ENCODE measurements at regions not wholly inside any gene's neighbourhood (a gene's known extent, or its start where the extent isn't known, plus 50 kb on each side); places are given as distances from the start of the nearest gene placed in this dataset.

GRCh38 chr18:7366597-7366996 is 135.7 kb downstream of the LRRC30 start:
- TF ChIP-seq CBX1 (IDR thresholded peaks at IDR 0.05; ENCODE audit: low read depth) (no peak), REXO4 (CRISPR knock-in tag; IDR thresholded peaks at IDR 0.05; ENCODE audit: borderline replicate concordance) (no peak), EP300 (IDR thresholded peaks at IDR 0.05; ENCODE audit: low read depth in 2 of 2, low read length in 2 of 2) (no peak), EP300 (CRISPR knock-in tag; IDR thresholded peaks at IDR 0.05; ENCODE audit: borderline replicate concordance) (no peak), PRDM4 (CRISPR knock-in tag; IDR thresholded peaks at IDR 0.05; ENCODE audit: borderline replicate concordance) (no peak), JUND (CRISPR knock-in tag; IDR thresholded peaks at IDR 0.05) (no peak), CSRNP2 (CRISPR knock-in tag; conservative IDR thresholded peaks at IDR 0.05; ENCODE audit: low read depth) (no peak), BCL3 (CRISPR knock-in tag; IDR thresholded peaks at IDR 0.05) (no peak), PHF21A (CRISPR knock-in tag; IDR thresholded peaks at IDR 0.05) (no peak), HNRNPLL (IDR thresholded peaks at IDR 0.05; ENCODE audit: low read depth, low read length, poor library complexity, severe bottlenecking) (no peak), SKI (IDR thresholded peaks at IDR 0.05; ENCODE audit: partially characterized antibody) (no peak), MAZ (IDR thresholded peaks at IDR 0.05; ENCODE audit: borderline replicate concordance, low read depth, low read length) (no peak), MAZ (CRISPR knock-in tag; IDR thresholded peaks at IDR 0.05; ENCODE audit: low read depth) (no peak), ZNF616 (CRISPR knock-in tag; IDR thresholded peaks at IDR 0.05; ENCODE audit: low read depth) (no peak), MXI1 (IDR thresholded peaks at IDR 0.05; ENCODE audit: borderline replicate concordance, low read depth, low read length) (no peak)
